H9 (cell line): ENCODE measurements at regions not wholly inside any gene's neighbourhood (a gene's known extent, or its start where the extent isn't known, plus 50 kb on each side); places are given as distances from the start of the nearest gene placed in this dataset.

Experiments
- DNase-seq: peaks from one replicate; pipeline ENCODE4 v3.0.0-alpha.2; 2017
- H2AFZ ChIP-seq: one replicate; pipeline ENCODE4 v1.6.1; 2013; ENCODE audit warnings: mild to moderate bottlenecking, low read length, control low read depth, moderate library complexity
- H2AK5ac ChIP-seq: 2 replicates; pipeline ENCODE4 v1.6.1; 2013; ENCODE audit warnings: low read length, control low read depth, mixed read lengths; ENCODE audit not compliant: insufficient read length
- H2BK120ac ChIP-seq: one replicate; pipeline ENCODE4 v1.6.1; 2013; ENCODE audit warnings: low read depth, mild to moderate bottlenecking, low read length, control low read depth, inconsistent platforms; ENCODE audit not compliant: poor library complexity, severe bottlenecking
- H2BK12ac ChIP-seq: 2 replicates; pipeline ENCODE4 v1.6.1; 2013; ENCODE audit warnings: low read length, control low read depth, mixed read lengths, low read depth; ENCODE audit not compliant: insufficient read length
- H2BK15ac ChIP-seq: 2 replicates; pipeline ENCODE4 v1.6.1; 2013; ENCODE audit warnings: low read depth, low read length, control low read depth
- H2BK20ac ChIP-seq: one replicate; pipeline ENCODE4 v1.6.1; 2013; ENCODE audit warnings: low read depth, mild to moderate bottlenecking, low read length, control low read depth, inconsistent platforms; ENCODE audit not compliant: poor library complexity, severe bottlenecking
- H2BK5ac ChIP-seq: 2 replicates; pipeline ENCODE4 v1.6.1; 2013; ENCODE audit warnings: low read length, control low read depth, mixed read lengths; ENCODE audit not compliant: insufficient read length
- H3K14ac ChIP-seq: 2 replicates; pipeline ENCODE4 v1.6.1; 2013; ENCODE audit warnings: low read length, control low read depth; ENCODE audit not compliant: insufficient read depth
- H3K18ac ChIP-seq: 2 replicates; pipeline ENCODE4 v1.6.1; 2013; ENCODE audit warnings: low read depth, mild to moderate bottlenecking, mixed read lengths, low read length, control low read depth; ENCODE audit not compliant: insufficient read length
- H3K23ac ChIP-seq: 2 replicates; pipeline ENCODE4 v1.6.1; 2013; ENCODE audit warnings: low read length, control low read depth, mixed read lengths, low read depth; ENCODE audit not compliant: insufficient read length
- H3K23me2 ChIP-seq: 2 replicates; pipeline ENCODE4 v1.6.1; 2013; ENCODE audit warnings: low read depth, mild to moderate bottlenecking, mixed read lengths, low read length, control low read depth; ENCODE audit not compliant: insufficient read length, poor library complexity, severe bottlenecking
- H3K27ac ChIP-seq: 2 replicates; pipeline ENCODE4 v1.5.1; 2013; ENCODE audit warnings: low read length, control low read depth, mixed read lengths, low read depth; ENCODE audit not compliant: insufficient read length
- H3K27me3 ChIP-seq: 2 replicates; pipeline ENCODE4 v1.6.1; 2013; ENCODE audit warnings: low read length, control low read depth, inconsistent platforms; ENCODE audit not compliant: insufficient read depth
- H3K4ac ChIP-seq: 2 replicates; pipeline ENCODE4 v1.6.1; 2013; ENCODE audit warnings: low read depth, mild to moderate bottlenecking, control low read depth, inconsistent platforms, low read length, moderate library complexity
- H3K4me1 ChIP-seq: 2 replicates; pipeline ENCODE4 v1.6.1; 2013; ENCODE audit warnings: low read length, control low read depth, inconsistent platforms; ENCODE audit not compliant: insufficient read depth
- H3K4me2 ChIP-seq: 2 replicates; pipeline ENCODE4 v1.6.1; 2013; ENCODE audit warnings: low read length, control low read depth, mixed read lengths; ENCODE audit not compliant: insufficient read length, insufficient read depth
- H3K56ac ChIP-seq: 2 replicates; pipeline ENCODE4 v1.6.1; 2013; ENCODE audit warnings: low read depth, mild to moderate bottlenecking, mixed read lengths, low read length, control low read depth; ENCODE audit not compliant: insufficient read length
- H3K79me1 ChIP-seq: 2 replicates; pipeline ENCODE4 v1.6.1; 2013; ENCODE audit warnings: low read depth, mild to moderate bottlenecking, moderate library complexity, low read length, control low read depth, inconsistent platforms; ENCODE audit not compliant: insufficient read depth, poor library complexity, severe bottlenecking
- H3K79me2 ChIP-seq: 2 replicates; pipeline ENCODE4 v1.6.1; 2013; ENCODE audit warnings: low read length, control low read depth, inconsistent platforms; ENCODE audit not compliant: insufficient read depth
- H3K9ac ChIP-seq: 2 replicates; pipeline ENCODE4 v1.6.1; 2013; ENCODE audit warnings: low read length, control low read depth, mixed read lengths; ENCODE audit not compliant: insufficient read length; ENCODE audit errors: extremely low read depth
- H3K9me3 ChIP-seq: one replicate; pipeline ENCODE4 v1.6.1; 2013; ENCODE audit warnings: low read depth, low read length, inconsistent platforms; ENCODE audit not compliant: control insufficient read depth
- H3T11ph ChIP-seq: one replicate; pipeline ENCODE4 v1.6.1; 2013; ENCODE audit warnings: mild to moderate bottlenecking, low read length, control low read depth, inconsistent platforms
- H4K20me1 ChIP-seq: one replicate; pipeline ENCODE4 v1.6.1; 2013; ENCODE audit not compliant: control insufficient read depth, insufficient read length, insufficient read depth
- H4K5ac ChIP-seq: 2 replicates; pipeline ENCODE4 v1.6.1; 2013; ENCODE audit warnings: low read depth, mild to moderate bottlenecking, mixed read lengths, low read length, control low read depth; ENCODE audit not compliant: insufficient read length
- H4K8ac ChIP-seq: replicated peaks from 2 replicates; pipeline ENCODE4 v1.6.1; 2013; ENCODE audit warnings: low read length, control low read depth, mixed read lengths, low read depth; ENCODE audit not compliant: insufficient read length
- H4K91ac ChIP-seq: 2 replicates; pipeline ENCODE4 v1.6.1; 2013; ENCODE audit warnings: low read depth, mild to moderate bottlenecking, moderate library complexity, mixed read lengths, low read length, control low read depth; ENCODE audit not compliant: insufficient read length
- H3K27ac Mint-ChIP-seq, 3 experiments: 2 replicates in 2 of 3; 3 replicates in 1 of 3; pipeline ENCODE4 v1.8.0; 2020 to 2021; ENCODE audit warnings: mixed read lengths in 3 of 3, mild to moderate bottlenecking in 1 of 3, moderate library complexity in 1 of 3
- H3K27me3 Mint-ChIP-seq: 2 replicates; pipeline ENCODE4 v1.8.0; 2021; ENCODE audit warnings: low read depth, mild to moderate bottlenecking, moderate library complexity, mixed read lengths
- H3K36me3 Mint-ChIP-seq, 3 experiments: 2 replicates in 2 of 3; 3 replicates in 1 of 3; pipeline ENCODE4 v1.8.0; 2020 to 2021; ENCODE audit warnings: low read depth in 3 of 3, mixed read lengths in 3 of 3; ENCODE audit not compliant: insufficient read depth in 1 of 3
- H3K4me1 Mint-ChIP-seq, 2 experiments: 2 replicates each; pipeline ENCODE4 v1.8.0; 2020; ENCODE audit warnings: mixed read lengths in 2 of 2
- H3K4me3 Mint-ChIP-seq, 2 experiments: 2 replicates in 1 of 2; 3 replicates in 1 of 2; pipeline ENCODE4 v1.8.0; 2020 to 2021; ENCODE audit warnings: mild to moderate bottlenecking in 2 of 2, mixed read lengths in 2 of 2, moderate library complexity in 1 of 2
- H3K9me3 Mint-ChIP-seq, 2 experiments: 2 replicates in 1 of 2; 3 replicates in 1 of 2; pipeline ENCODE4 v1.8.0; 2020; ENCODE audit warnings: mild to moderate bottlenecking in 2 of 2, mixed read lengths in 2 of 2, moderate library complexity in 1 of 2
- CTCF ChIP-seq: fragments of 200-600 bp; sonication (generic); conservative IDR thresholded peaks from 3 replicates; pipeline ENCODE4 v1.8.0; 2021; ENCODE audit warnings: antibody characterized with exemption, mild to moderate bottlenecking
- WGBS: extraction: QIAGEN DNeasy Blood & Tissue Kit; methylation state at CpG from one replicate; pipeline ENCODE4 v1.1.7; 2013; ENCODE audit warnings: missing lambda C conversion rate, low lambda C conversion rate, mixed read lengths; ENCODE audit not compliant: insufficient read length; ENCODE audit errors: extremely low coverage; 5-methylcytosine and 5-hydroxymethylcytosine counted together

- Histone ChIP-seq H2BK12ac (no peak overlapping the region), H3T11ph (no peak overlapping the region), H3K27ac (no peak overlapping the region), H2AFZ (no peak overlapping the region), H3K9ac (no peak overlapping the region), H2BK20ac (no peak overlapping the region), H3K23ac (no peak overlapping the region), H3K18ac (no peak overlapping the region), H3K79me2 (no peaks in the 10 kb centered on the region), H4K20me1 (no peaks in the 10 kb centered on the region), H3K79me1 (no peaks in the 10 kb centered on the region), H3K14ac (no peak overlapping the region), H2BK15ac (no peak overlapping the region), H3K4me1 (no peaks in the 10 kb centered on the region), H3K23me2 (no peaks in the 10 kb centered on the region), H4K91ac (no peak overlapping the region), H3K27me3 (no peaks in the 10 kb centered on the region), H3K4me2 (no peak overlapping the region), H3K4ac (no peak overlapping the region), H4K8ac (no peak overlapping the region), H3K56ac (no peak overlapping the region), H2BK5ac (no peak overlapping the region), H2BK120ac (no peak overlapping the region), H3K9me3 (peaks cover 12% of the 10 kb centered on the region), H4K5ac (no peak overlapping the region), H2AK5ac (no peak overlapping the region)
- Mint-ChIP-seq H3K27me3 (no peaks in the 10 kb centered on the region), H3K9me3 (peaks cover 74 to 75% of the 10 kb centered on the region in 2 experiments), H3K4me3 (no peak overlapping the region), H3K4me1 (no peaks in the 10 kb centered on the region), H3K27ac (no peak overlapping the region), H3K36me3 (peaks cover 0 to 3% (median 0%) of the 10 kb centered on the region in 3 experiments; a peak in 2 of 7 replicates)
- DNase-seq = no peak
- WGBS = no CpG with 5 or more reads among the region's 3 CpGs
- no peak for TF ChIP-seq CTCF
Observed at GRCh38 chrX:78429172-78429571, 101.8 kb upstream of the CYSLTR1 start.
